Panc1 (cell line): ENCODE measurements at regions not wholly inside any gene's neighbourhood (a gene's known extent, or its start where the extent isn't known, plus 50 kb on each side); places are given as distances from the start of the nearest gene placed in this dataset.

Source experiments
- ATAC-seq: fragments of 200-7000 bp; cut with Tn5 transposase; 2 replicates; pipeline ENCODE4 v1.9.1; 2020; ENCODE audit warnings: mild to moderate bottlenecking, moderate library complexity
- BruUV-seq: library from RNA; stranded (reverse); fragments of 400-500 nt; replicated peaks from 2 replicates; lab custom pipeline; 2021; lab: Mats Ljungman, UMichigan
- CTCF ChIA-PET: fragments of 300-600 bp; sonication (Branson Sonifier 250); formaldehyde crosslinking; loops from one replicate; lab custom pipeline; 2022; ENCODE audit warnings: antibody characterized with exemption; lab: Charles Lee
- POLR2A ChIA-PET: fragments of 300-600 bp; sonication (Branson Sonifier 250); formaldehyde crosslinking; loops from one replicate; lab custom pipeline; 2022; ENCODE audit warnings: antibody characterized with exemption; lab: Charles Lee
- DNase-seq: peaks from one replicate; pipeline ENCODE4 v3.0.0-alpha.2; 2010; ENCODE audit warnings: low read depth, low spot score
- H3K27ac ChIP-seq: 2 replicates; pipeline ENCODE4 v1.5.1; 2011; ENCODE audit warnings: mild to moderate bottlenecking, low read length, inconsistent platforms
- H3K27me3 ChIP-seq: fragments of 200-500 bp; sonication (Bioruptor generic); 2 replicates; pipeline ENCODE4 v1.6.0; 2014; ENCODE audit warnings: low read length, inconsistent platforms; ENCODE audit not compliant: control insufficient read depth, insufficient read depth
- H3K36me3 ChIP-seq: fragments of 200-500 bp; sonication (Bioruptor generic); 2 replicates; pipeline ENCODE4 v1.5.1; 2014; ENCODE audit warnings: inconsistent platforms, mild to moderate bottlenecking, low read length, moderate library complexity; ENCODE audit not compliant: control insufficient read depth, insufficient read depth
- H3K4me1 ChIP-seq: 2 replicates; pipeline ENCODE4 v1.5.1; 2011; ENCODE audit warnings: inconsistent platforms, mild to moderate bottlenecking, low read length, moderate library complexity; ENCODE audit not compliant: control insufficient read depth, insufficient read depth
- H3K4me3 ChIP-seq, 2 experiments: 2 replicates each; pipeline ENCODE4 v1.5.1; 2011 to 2012; ENCODE audit warnings: low read depth in 2 of 2, low read length in 2 of 2, mild to moderate bottlenecking in 2 of 2, inconsistent platforms in 1 of 2, moderate library complexity in 1 of 2
- H3K9me3 ChIP-seq: fragments of 200-500 bp; sonication (Bioruptor generic); 2 replicates; pipeline ENCODE4 v1.5.1; 2014; ENCODE audit warnings: low read depth, mild to moderate bottlenecking, inconsistent platforms, low read length, moderate library complexity; ENCODE audit not compliant: control insufficient read depth, insufficient read depth
- CTCF ChIP-seq: fragments of 450-650 bp; IDR thresholded peaks from 2 replicates; pipeline ENCODE4 v1.5.1; 2017; ENCODE audit warnings: mild to moderate bottlenecking
- POLR2AphosphoS5 ChIP-seq: IDR thresholded peaks from 2 replicates; pipeline ENCODE4 v1.6.1; 2012; ENCODE audit warnings: mild to moderate bottlenecking, low read depth, low read length, moderate library complexity
- REST ChIP-seq, 2 experiments: IDR thresholded peaks; 2 replicates each; pipeline ENCODE4 v1.6.1; 2011 to 2012; ENCODE audit warnings: low read depth in 2 of 2, control low read depth in 1 of 2, low read length in 1 of 2, mild to moderate bottlenecking in 1 of 2, moderate library complexity in 1 of 2; ENCODE audit not compliant: insufficient read depth in 1 of 2
- SIN3A ChIP-seq: IDR thresholded peaks from 2 replicates; pipeline ENCODE4 v1.6.1; 2012; ENCODE audit warnings: low read depth, mild to moderate bottlenecking, low read length, moderate library complexity, borderline replicate concordance; ENCODE audit not compliant: insufficient read depth
- TCF7L2 ChIP-seq: IDR thresholded peaks from 2 replicates; pipeline ENCODE4 v1.6.1; 2011; ENCODE audit warnings: mild to moderate bottlenecking, low read depth, low read length, inconsistent platforms
- in situ Hi-C: cut with HindIII; loops from 2 replicates; pipeline ENCODE4 v1.10.0; 2016; ENCODE audit warnings: low sequenced_read_pairs, low pct_unique_long_range_greater_than_20kb
- intact Hi-C: fragments of 100-400 bp; cut with micrococcal nuclease; formaldehyde crosslinking; loops from one replicate; pipeline ENCODE4 v1.10.0; 2022; ENCODE audit not compliant: unreplicated experiment

GRCh38 chr12:131525795-131526508 lies 184.9 kb upstream of the SFSWAP start:
- Histone ChIP-seq H3K9me3 (no peaks in the 10 kb centered on the region), H3K27me3 (no peaks in the 10 kb centered on the region), H3K36me3 (no peaks in the 10 kb centered on the region), H3K27ac (no peak overlapping the region), H3K4me1 (no peaks in the 10 kb centered on the region), H3K4me3 (no peak overlapping the region)
- DNase-seq (no peak), ATAC-seq (0 out of 2 replicates have a peak, but pooled peaks have one; percentile 21)
- in situ Hi-C loops: no loop called here
- POLR2A ChIA-PET: no interaction called here
- CTCF ChIA-PET: no interaction called here
- intact Hi-C loops: no loop called here
- TF ChIP-seq CTCF: no peak
- TF ChIP-seq POLR2AphosphoS5: no peak
- TF ChIP-seq SIN3A: no peak
- no peak for TF ChIP-seq REST (IDR thresholded peaks at IDR 0.05; ENCODE audit: insufficient read depth in 1 of 2, low read depth in 2 of 2, low read length in 1 of 2)
- no TSS peak for BruUV-seq

- Histone ChIP-seq H3K27me3 (peaks cover 6% of the 10 kb centered on the region; the same call in 1 of the 2 replicates), H3K27ac (no peak overlapping the region), H3K4me3 (no peak overlapping the region), H3K9me3 (no peaks in the 10 kb centered on the region), H3K36me3 (no peaks in the 10 kb centered on the region), H3K4me1 (no peaks in the 10 kb centered on the region)
- in situ Hi-C loops (no loop called here), intact Hi-C loops (no loop called here)
- ATAC-seq (no peak), DNase-seq (no peak)
- no peak for TF ChIP-seq SIN3A
- no peak for TF ChIP-seq TCF7L2
- TF ChIP-seq REST (IDR thresholded peaks at IDR 0.05; ENCODE audit: insufficient read depth in 1 of 2, low read depth in 2 of 2, low read length in 1 of 2): no peak
- no peak for TF ChIP-seq POLR2AphosphoS5
- no peak for TF ChIP-seq CTCF
- CTCF ChIA-PET: no interaction called here
- BruUV-seq: no TSS peak
- POLR2A ChIA-PET: no interaction called here
Observed at GRCh38 chr12:131527092-131527491, 183.8 kb upstream of the SFSWAP start.
